ENCODE measurements at regions not wholly inside any gene's neighbourhood (a gene's known extent, or its start where the extent isn't known, plus 50 kb on each side); places are given as distances from the start of the nearest gene placed in this dataset.

DNA sequence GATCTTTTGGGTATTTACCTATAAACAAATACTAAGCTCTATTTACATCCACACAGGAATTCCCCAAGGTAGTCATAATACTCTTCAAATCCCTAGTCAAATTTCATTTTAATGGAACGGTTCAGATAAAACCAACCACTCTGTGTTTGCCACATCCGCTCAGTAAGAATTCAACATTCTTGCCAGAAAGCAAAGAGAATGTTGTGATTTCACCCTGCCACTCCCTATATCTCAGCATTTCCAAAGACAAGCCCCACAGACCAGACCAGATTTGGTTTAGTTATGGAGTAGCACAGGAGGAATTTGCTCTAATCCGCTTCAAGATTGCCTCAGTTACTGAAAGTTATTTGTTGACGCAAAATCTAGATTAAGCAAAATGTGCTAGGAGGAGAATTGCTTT, 105.6 kb upstream of the SERP2 start:
- TF ChIP-seq, protein P1, sequence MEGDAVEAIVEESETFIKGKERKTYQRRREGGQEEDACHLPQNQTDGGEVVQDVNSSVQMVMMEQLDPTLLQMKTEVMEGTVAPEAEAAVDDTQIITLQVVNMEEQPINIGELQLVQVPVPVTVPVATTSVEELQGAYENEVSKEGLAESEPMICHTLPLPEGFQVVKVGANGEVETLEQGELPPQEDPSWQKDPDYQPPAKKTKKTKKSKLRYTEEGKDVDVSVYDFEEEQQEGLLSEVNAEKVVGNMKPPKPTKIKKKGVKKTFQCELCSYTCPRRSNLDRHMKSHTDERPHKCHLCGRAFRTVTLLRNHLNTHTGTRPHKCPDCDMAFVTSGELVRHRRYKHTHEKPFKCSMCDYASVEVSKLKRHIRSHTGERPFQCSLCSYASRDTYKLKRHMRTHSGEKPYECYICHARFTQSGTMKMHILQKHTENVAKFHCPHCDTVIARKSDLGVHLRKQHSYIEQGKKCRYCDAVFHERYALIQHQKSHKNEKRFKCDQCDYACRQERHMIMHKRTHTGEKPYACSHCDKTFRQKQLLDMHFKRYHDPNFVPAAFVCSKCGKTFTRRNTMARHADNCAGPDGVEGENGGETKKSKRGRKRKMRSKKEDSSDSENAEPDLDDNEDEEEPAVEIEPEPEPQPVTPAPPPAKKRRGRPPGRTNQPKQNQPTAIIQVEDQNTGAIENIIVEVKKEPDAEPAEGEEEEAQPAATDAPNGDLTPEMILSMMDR (conservative IDR thresholded peaks at IDR 0.05; ENCODE audit: low read depth, low read length), result no peak
- peak; percentile 77 for DNase-seq (ENCODE audit: low read depth)

DNA sequence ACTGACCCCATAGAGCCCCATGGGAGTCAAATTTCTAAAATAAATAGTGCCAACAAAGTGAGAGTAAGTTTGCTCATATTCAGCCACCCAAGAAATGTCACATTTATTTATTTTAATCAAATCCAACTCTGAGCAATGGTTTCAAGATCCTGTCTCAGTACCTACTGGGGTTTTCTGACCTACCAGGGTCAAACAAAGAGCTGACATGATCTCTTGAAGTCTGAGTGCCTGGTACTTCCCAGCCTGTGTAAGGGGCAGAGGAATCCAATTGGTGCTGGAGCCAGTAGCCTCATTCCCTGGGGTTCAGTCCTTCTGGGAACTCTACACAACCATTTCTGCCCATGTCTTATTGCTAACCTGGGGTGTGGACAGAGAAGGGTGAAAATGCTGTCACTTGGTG, 104.6 kb upstream of the SERP2 start:
- no peak for DNase-seq (ENCODE audit: low read depth)
- TF ChIP-seq, protein P1 (conservative IDR thresholded peaks at IDR 0.05; ENCODE audit: low read depth, low read length), result no peak
- H3K4me3 ChIP-seq (ENCODE audit: low read depth, low read length), result no peak overlapping the region

More for the DNA sequence above, 105.6 kb upstream of the SERP2 start:
- H3K4me3 ChIP-seq (ENCODE audit: low read depth, low read length), result no peak overlapping the region

DNA sequence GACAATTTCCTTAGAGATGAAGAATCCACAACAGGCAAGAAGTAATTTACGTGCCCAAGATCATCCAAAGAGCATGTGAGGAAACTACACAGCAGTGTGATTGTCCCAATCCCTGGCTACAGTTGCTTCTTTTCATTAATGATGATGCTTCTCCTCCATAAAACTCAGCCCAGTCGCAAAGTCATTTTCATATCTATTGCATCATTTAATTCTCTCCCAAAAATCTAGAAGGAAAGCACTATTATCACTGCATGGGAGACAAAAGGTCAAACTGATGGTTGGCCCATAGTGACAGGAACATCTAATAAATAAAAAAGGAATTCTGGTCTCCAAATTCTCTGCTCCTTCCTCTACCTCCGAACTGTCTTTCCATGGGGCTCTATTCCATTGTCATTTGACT, 103.5 kb upstream of the SERP2 start:
- H3K4me3 ChIP-seq (ENCODE audit: low read depth, low read length), result no peak overlapping the region
- DNase-seq (ENCODE audit: low read depth), result no peak
- TF ChIP-seq, protein P1 (conservative IDR thresholded peaks at IDR 0.05; ENCODE audit: low read depth, low read length), result no peak

DNA sequence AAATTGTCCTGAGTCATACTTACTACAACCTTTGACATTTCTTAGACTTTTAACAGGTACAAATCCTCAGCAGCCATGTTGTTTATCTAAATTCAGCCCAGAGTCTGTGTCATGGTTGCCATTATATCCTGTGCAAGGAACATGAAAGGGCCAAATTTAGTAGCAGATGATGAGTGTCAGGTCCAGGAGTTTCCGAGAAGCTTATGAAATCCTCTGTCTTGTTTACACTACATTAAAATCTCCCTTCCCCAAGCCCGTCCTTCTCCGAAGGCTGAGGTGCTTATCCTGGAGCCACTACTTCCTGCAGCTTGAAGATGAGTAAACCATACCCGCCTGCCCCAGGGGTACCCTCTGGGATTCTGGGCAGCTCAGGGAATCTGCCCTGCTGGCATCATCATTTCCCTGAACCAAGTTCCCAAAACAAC, 102.6 kb upstream of the SERP2 start:
- H3K4me3 ChIP-seq (ENCODE audit: low read depth, low read length), result no peak overlapping the region
- peak; percentile 73 for DNase-seq (ENCODE audit: low read depth)

DNA sequence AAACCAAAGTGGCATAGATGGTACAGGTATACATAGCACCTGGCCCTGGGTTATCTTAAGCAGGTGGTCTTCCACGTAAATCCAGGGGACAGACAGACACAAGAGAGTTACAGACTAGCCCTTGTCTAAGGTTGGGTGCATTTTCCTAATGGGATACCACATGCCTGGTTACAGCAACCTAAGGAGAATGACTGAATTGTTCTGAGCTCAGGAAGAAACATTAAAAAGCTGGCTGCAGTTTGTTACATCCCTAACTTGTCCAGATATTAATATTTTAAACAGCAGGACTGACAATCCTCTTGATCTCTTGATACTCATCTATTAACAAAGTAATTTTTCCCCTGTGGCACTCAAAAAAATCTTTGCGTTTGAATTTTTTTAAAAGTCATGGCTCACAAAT, 102.2 kb upstream of the SERP2 start:
- no peak for DNase-seq (ENCODE audit: low read depth)
- H3K4me3 ChIP-seq (ENCODE audit: low read depth, low read length), result no peak overlapping the region
- TF ChIP-seq, protein P1 (conservative IDR thresholded peaks at IDR 0.05; ENCODE audit: low read depth, low read length), result no peak

More for the DNA sequence above, 102.6 kb upstream of the SERP2 start:
- TF ChIP-seq, protein P1 (conservative IDR thresholded peaks at IDR 0.05; ENCODE audit: low read depth, low read length), result no peak

DNA sequence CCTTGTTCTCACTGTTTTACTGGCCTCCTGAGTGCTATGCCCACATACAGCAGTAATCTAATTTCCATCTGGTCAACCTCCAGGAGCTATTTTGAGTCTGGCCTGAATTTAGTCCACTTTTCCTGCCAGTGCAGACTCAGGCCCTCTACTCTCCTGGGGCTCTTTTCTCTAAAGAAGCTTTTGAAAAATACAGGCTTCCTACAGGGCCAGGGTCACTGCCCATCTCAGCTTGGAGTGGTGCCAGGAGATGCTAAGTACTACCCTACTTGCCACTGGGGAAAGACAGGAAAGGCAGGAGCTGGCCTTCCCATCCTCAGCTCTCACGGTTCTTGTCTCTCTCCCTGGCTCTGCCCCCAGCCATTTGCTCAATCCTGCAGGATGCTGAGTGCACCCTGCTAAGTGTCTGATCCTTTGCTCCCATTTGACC, 101.7 kb upstream of the SERP2 start:
- TF ChIP-seq, protein P1 (conservative IDR thresholded peaks at IDR 0.05; ENCODE audit: low read depth, low read length), result no peak
- no peak for DNase-seq (ENCODE audit: low read depth)

DNA sequence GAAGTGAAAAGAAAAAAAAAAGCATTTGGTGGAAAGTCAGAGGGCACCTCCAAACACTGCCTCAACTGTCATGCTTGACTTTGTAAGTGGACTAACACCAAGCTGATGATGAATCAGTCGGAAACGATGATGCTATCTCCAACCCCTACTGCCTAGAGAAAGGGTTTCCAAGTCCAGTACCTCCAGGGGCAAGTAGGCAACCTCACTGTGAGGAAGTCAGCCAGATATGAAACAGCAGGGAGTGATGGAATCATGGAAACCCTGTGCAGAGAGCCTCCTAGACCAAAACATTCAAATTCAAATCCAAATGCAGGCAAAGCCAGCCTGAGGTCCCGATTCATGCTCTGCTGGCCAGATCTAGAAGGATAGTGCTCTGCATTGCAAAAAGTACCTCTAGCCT, 100.9 kb upstream of the SERP2 start:
- TF ChIP-seq, protein P1 (conservative IDR thresholded peaks at IDR 0.05; ENCODE audit: low read depth, low read length), result no peak
- peak; percentile 77 for DNase-seq (ENCODE audit: low read depth)
- H3K4me3 ChIP-seq (ENCODE audit: low read depth, low read length), result no peak overlapping the region

More for the DNA sequence above, 101.7 kb upstream of the SERP2 start:
- H3K4me3 ChIP-seq (ENCODE audit: low read depth, low read length), result no peak overlapping the region
